Left renal pelvis (tissue), 4 donors: ENCODE measurements at regions not wholly inside any gene's neighbourhood (a gene's known extent, or its start where the extent isn't known, plus 50 kb on each side); places are given as distances from the start of the nearest gene placed in this dataset.

Experiments used
- DNase-seq, 4 donors: peaks; one replicate each; pipeline ENCODE4 v3.0.0-alpha.2; 2013; ENCODE audit warnings: low read depth in 4 of 4, low spot score in 3 of 4

- DNase-seq = no peak
Measured at GRCh38 chr12:103093499-103094106, 136.1 kb downstream of the ASCL1 start.

- DNase-seq = no peak
Measured at GRCh38 chr12:103097496-103097895, 140.0 kb downstream of the ASCL1 start.

GRCh38 chr12:103100257-103100831 lies 142.9 kb downstream of the ASCL1 start:
- no peak for DNase-seq

- DNase-seq = no peak
Measured at GRCh38 chr12:103102225-103102744, 144.8 kb downstream of the ASCL1 start.

- no peak for DNase-seq
Measured at GRCh38 chr12:103105971-103106597, 148.6 kb downstream of the ASCL1 start.

- DNase-seq = no peak
Measured at GRCh38 chr12:103109861-103110260, 152.4 kb downstream of the ASCL1 start.

GRCh38 chr12:103114296-103115055 lies 157.0 kb downstream of the ASCL1 start:
- no peak for DNase-seq

- DNase-seq = no peak
Measured at GRCh38 chr12:103128862-103129501, 171.5 kb downstream of the ASCL1 start.

GRCh38 chr12:103130564-103130963 lies 173.1 kb downstream of the ASCL1 start:
- DNase-seq = no peak

- no peak for DNase-seq
Measured at GRCh38 chr12:103138538-103138937, 181.1 kb downstream of the ASCL1 start.

GRCh38 chr12:103139876-103140275 lies 182.4 kb downstream of the ASCL1 start:
- DNase-seq = no peak

GRCh38 chr12:103140286-103140685 lies 182.8 kb downstream of the ASCL1 start:
- no peak for DNase-seq

- DNase-seq = no peak
Measured at GRCh38 chr12:103144278-103144677, 186.8 kb downstream of the ASCL1 start.

- DNase-seq = no peak
Measured at GRCh38 chr12:103160622-103161021, 203.1 kb downstream of the ASCL1 start.

- no peak for DNase-seq
Measured at GRCh38 chr12:103161582-103162362, 204.3 kb downstream of the ASCL1 start.

- DNase-seq = no peak
Measured at GRCh38 chr12:103166949-103167348, 209.5 kb downstream of the ASCL1 start.

- no peak for DNase-seq
Measured at GRCh38 chr12:103172447-103173112, 215.1 kb downstream of the ASCL1 start.

- no peak for DNase-seq
Measured at GRCh38 chr12:103175625-103176024, 218.2 kb downstream of the ASCL1 start.

- DNase-seq = no peak
Measured at GRCh38 chr12:103177639-103178255, 220.3 kb downstream of the ASCL1 start.
